K562 (cell line): ENCODE measurements at regions not wholly inside any gene's neighbourhood (a gene's known extent, or its start where the extent isn't known, plus 50 kb on each side); places are given as distances from the start of the nearest gene placed in this dataset.

Experiments used
- C11orf30 ChIP-seq: fragments of 450-650 bp; IDR thresholded peaks from 2 replicates; pipeline ENCODE4 v1.6.1; 2016; ENCODE audit warnings: low read depth, mild to moderate bottlenecking
- ESRRB ChIP-seq: fragments of 250-450 bp; sonication (Bioruptor Pico); IDR thresholded peaks from 2 replicates; pipeline ENCODE4 v1.5.0; 2020; ENCODE audit warnings: mild to moderate bottlenecking, moderate library complexity, borderline replicate concordance
- GTF2B ChIP-seq: IDR thresholded peaks from 2 replicates; pipeline ENCODE4 v1.6.1; 2011; ENCODE audit not compliant: insufficient read length; ENCODE audit errors: extremely low read depth
- MAFG ChIP-seq: fragments of 450-650 bp; conservative IDR thresholded peaks from 2 replicates; pipeline ENCODE4 v1.6.1; 2016; ENCODE audit warnings: missing genetic modification characterization, missing compliant biosample characterization
- POLR3A ChIP-seq: IDR thresholded peaks from 2 replicates; pipeline ENCODE4 v1.6.1; 2011; ENCODE audit warnings: borderline replicate concordance, mild to moderate bottlenecking, moderate library complexity; ENCODE audit not compliant: insufficient read length, insufficient read depth; ENCODE audit errors: extremely low read depth
- RREB1 ChIP-seq: fragments of 250-450 bp; sonication (Bioruptor Pico); IDR thresholded peaks from 2 replicates; pipeline ENCODE4 v1.4.0; 2020
- XRCC5 ChIP-seq: fragments of 200-400 bp; formaldehyde crosslinking; IDR thresholded peaks from 2 replicates; pipeline ENCODE4 v1.6.1; 2017; ENCODE audit warnings: low read depth, mild to moderate bottlenecking, low read length
- YBX1 ChIP-seq: fragments of 450-650 bp; IDR thresholded peaks from 2 replicates; pipeline ENCODE4 v1.7.1; 2016; ENCODE audit warnings: mild to moderate bottlenecking
- ZNF407 ChIP-seq: fragments of 450-650 bp; IDR thresholded peaks from 2 replicates; pipeline ENCODE4 v1.6.1; 2016; ENCODE audit warnings: low read depth
- TF ChIP-seq, protein P1 (sequence below): fragments of 450-650 bp; IDR thresholded peaks from 2 replicates; pipeline ENCODE4 v1.6.1; 2018; ENCODE audit not compliant: partially characterized antibody

DNA sequence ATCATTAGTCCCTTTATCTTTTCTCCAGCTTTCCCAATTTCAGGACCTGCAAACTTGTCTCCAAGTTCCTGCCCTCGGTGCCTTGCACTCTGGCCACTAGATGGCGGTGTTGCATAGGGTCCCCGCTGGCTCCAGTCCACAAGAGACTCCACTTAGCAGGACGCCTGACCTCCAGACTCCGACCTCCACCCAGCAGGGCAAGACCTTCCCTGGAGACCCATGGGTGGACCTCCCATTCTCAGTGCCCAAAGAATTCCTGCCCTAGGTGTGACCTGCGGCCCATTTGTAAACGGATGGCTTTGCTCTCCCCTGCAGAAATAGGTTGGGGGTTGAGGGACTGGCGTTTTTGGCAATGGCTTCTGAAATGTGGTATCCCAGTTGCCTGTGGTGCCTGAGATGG lies 82.6 kb downstream of the LSM3 start (continued):
- TF ChIP-seq, protein P1, sequence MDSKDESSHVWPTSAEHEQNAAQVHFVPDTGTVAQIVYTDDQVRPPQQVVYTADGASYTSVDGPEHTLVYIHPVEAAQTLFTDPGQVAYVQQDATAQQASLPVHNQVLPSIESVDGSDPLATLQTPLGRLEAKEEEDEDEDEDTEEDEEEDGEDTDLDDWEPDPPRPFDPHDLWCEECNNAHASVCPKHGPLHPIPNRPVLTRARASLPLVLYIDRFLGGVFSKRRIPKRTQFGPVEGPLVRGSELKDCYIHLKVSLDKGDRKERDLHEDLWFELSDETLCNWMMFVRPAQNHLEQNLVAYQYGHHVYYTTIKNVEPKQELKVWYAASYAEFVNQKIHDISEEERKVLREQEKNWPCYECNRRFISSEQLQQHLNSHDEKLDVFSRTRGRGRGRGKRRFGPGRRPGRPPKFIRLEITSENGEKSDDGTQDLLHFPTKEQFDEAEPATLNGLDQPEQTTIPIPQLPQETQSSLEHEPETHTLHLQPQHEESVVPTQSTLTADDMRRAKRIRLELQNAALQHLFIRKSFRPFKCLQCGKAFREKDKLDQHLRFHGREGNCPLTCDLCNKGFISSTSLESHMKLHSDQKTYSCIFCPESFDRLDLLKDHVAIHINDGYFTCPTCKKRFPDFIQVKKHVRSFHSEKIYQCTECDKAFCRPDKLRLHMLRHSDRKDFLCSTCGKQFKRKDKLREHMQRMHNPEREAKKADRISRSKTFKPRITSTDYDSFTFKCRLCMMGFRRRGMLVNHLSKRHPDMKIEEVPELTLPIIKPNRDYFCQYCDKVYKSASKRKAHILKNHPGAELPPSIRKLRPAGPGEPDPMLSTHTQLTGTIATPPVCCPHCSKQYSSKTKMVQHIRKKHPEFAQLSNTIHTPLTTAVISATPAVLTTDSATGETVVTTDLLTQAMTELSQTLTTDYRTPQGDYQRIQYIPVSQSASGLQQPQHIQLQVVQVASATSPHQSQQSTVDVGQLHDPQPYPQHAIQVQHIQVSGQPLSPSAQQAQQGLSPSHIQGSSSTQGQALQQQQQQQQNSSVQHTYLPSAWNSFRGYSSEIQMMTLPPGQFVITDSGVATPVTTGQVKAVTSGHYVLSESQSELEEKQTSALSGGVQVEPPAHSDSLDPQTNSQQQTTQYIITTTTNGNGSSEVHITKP: no peak
- TF ChIP-seq YBX1 (no peak), GTF2B (no peak), ESRRB (CRISPR knock-in tag) (no peak), RREB1 (CRISPR knock-in tag) (no peak), MAFG (no peak), XRCC5 (peak; percentile 89), POLR3A (no peak), C11orf30 (no peak), ZNF407 (no peak)
